KOPT-K1 (cell line): ENCODE measurements at regions not wholly inside any gene's neighbourhood (a gene's known extent, or its start where the extent isn't known, plus 50 kb on each side); places are given as distances from the start of the nearest gene placed in this dataset.

Source experiments
- H3K27ac ChIP-seq: fragments of 200-600 bp; sonication (generic); 2 replicates; pipeline ENCODE4 v1.5.1; 2016; ENCODE audit warnings: antibody characterized with exemption, mild to moderate bottlenecking, low read depth, low read length; ENCODE audit not compliant: poor library complexity, severe bottlenecking
- H3K36me3 ChIP-seq: fragments of 200-600 bp; sonication (generic); 2 replicates; pipeline ENCODE4 v1.5.1; 2017; ENCODE audit warnings: antibody characterized with exemption, mild to moderate bottlenecking, low read length, moderate library complexity; ENCODE audit not compliant: insufficient read depth
- H3K9me3 ChIP-seq: fragments of 200-600 bp; sonication (generic); 2 replicates; pipeline ENCODE4 v1.5.1; 2017; ENCODE audit warnings: antibody characterized with exemption, low read length, mild to moderate bottlenecking; ENCODE audit not compliant: insufficient read depth, poor library complexity, severe bottlenecking

GRCh38 chr16:86292171-86292775 lies 218.1 kb upstream of the FOXF1 start:
- no peak overlapping the region for H3K27ac ChIP-seq
- H3K36me3 ChIP-seq = no peaks in the 10 kb centered on the region
- no peaks in the 10 kb centered on the region for H3K9me3 ChIP-seq

DNA sequence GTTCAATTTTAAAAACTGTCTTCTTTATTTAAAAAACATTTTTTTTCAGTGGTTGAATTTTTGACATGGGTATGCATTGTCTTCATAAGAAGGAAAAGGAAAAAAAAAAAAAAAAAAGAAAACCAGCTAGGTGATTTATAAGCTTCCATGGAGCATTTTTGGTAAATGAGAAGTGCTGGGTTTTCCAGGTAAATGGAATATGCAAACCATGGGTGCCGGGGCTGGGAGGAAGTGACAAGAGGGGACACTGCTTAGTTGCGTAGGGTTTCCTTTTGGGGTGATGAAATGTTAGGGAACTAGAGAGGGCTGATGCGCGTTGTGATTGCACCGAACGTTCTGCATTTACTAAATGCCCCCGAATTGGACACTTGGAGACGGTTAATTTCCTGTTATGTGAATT lies 217.4 kb upstream of the FOXF1 start:
- Histone ChIP-seq H3K27ac (no peak overlapping the region), H3K9me3 (no peaks in the 10 kb centered on the region), H3K36me3 (no peaks in the 10 kb centered on the region)

- no peaks in the 10 kb centered on the region for H3K36me3 ChIP-seq
- H3K27ac ChIP-seq = no peak overlapping the region
- no peaks in the 10 kb centered on the region for H3K9me3 ChIP-seq
Measured at GRCh38 chr16:86293906-86294305, 216.4 kb upstream of the FOXF1 start.

DNA sequence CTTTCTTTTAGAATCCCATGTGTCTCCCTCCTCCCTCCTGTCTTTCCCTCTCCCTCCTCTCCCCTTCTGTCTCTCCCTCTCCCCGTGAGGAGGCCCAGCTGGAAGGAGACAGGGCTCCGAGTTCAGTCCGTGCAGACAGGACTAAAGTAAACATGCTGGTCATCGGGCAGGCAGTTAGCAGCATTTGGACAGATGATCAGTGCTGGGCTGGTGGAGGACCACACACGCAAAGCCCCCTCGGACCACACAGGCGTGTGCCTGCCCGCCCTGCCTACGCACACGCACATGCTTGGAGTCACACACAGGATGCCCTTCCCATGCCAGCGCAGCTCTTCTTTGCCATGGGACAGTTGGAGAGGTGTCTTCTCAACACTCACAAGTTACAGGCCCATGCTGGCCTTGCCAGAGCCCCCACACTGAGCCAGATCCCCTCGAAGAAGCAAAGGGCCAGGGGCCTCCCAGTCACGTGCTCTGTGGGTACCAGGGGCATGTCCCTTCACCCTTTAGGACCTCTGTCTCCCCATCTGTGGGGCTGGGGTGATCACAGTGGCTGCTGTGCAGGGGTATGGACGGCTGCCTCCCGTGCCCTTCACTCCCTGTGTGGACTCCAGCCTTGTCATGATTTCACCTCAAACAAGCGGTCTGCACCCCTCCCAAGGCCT lies 215.7 kb upstream of the FOXF1 start:
- Histone ChIP-seq H3K36me3 (no peaks in the 10 kb centered on the region), H3K9me3 (no peaks in the 10 kb centered on the region), H3K27ac (no peak overlapping the region)

- Histone ChIP-seq H3K9me3 (no peaks in the 10 kb centered on the region), H3K27ac (no peak overlapping the region), H3K36me3 (no peaks in the 10 kb centered on the region)
Measured at GRCh38 chr16:86296256-86296655, 214.1 kb upstream of the FOXF1 start.

GRCh38 chr16:86297391-86297790 lies 212.9 kb upstream of the FOXF1 start:
- Histone ChIP-seq H3K27ac (no peak overlapping the region), H3K36me3 (no peaks in the 10 kb centered on the region)

DNA sequence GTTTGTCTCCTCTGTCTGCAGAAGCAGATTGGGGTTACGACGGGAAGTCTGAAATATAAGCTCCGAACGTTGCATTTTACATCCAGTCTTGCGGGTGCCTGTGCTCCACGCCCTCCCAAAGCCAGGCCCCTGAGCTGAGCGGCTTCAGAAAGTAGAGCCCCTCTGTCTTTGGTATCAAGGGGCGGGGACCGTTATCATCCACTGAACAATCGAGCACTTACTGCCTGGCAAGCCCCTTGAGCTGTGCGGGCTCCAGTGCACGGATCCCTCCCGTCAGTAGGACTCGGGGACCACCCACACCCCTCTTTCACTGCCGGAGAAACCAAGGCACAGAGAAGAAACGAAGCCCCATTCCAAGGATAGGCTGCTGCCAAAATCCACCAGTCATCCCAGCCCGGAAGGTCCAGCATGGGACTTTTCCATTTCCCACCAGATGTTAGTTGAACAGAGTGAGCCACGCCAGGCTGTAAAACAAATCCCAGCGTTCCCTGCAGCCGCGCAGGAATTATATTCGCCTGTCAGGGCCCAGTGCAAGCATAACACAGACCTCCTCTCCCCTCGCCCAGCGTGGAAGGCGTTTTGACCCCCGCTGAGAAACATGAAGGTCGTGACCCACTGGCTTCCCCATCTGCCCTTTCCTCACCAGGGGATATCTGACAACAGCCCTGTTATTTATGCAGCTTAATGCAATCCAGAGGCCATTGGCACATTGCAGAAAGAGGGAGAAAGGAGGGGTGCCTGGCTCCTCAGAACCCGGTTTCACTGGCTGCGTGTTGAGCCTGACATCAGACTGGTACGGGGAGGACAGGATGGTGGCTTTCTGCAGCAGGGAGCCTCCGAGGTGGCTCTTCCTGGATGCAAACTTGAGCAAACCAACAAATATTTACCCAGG lies 212.2 kb upstream of the FOXF1 start:
- no peaks in the 10 kb centered on the region for H3K36me3 ChIP-seq
- H3K27ac ChIP-seq = no peak overlapping the region
- H3K9me3 ChIP-seq = no peaks in the 10 kb centered on the region

More at GRCh38 chr16:86297391-86297790, 212.9 kb upstream of the FOXF1 start:
- no peaks in the 10 kb centered on the region for H3K9me3 ChIP-seq

DNA sequence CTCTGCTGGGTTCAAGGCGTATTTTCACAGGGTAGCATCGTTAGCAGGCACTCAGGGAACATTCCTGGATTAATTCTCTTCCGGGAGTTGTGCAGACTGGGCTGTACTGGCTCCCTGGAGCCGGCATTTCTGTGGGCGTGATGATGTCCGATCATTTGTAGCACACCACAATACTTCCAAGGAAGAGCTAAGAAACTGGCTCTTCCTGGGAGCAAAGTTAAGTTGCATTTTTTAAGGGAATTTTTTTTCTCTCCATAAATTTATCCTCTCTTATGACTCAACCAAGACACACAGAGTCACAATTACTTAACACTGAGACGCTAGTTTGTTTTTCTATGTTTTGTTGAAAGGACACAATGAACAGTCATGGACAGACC lies 211.6 kb upstream of the FOXF1 start:
- no peaks in the 10 kb centered on the region for H3K36me3 ChIP-seq
- no peaks in the 10 kb centered on the region for H3K9me3 ChIP-seq
- no peak overlapping the region for H3K27ac ChIP-seq

DNA sequence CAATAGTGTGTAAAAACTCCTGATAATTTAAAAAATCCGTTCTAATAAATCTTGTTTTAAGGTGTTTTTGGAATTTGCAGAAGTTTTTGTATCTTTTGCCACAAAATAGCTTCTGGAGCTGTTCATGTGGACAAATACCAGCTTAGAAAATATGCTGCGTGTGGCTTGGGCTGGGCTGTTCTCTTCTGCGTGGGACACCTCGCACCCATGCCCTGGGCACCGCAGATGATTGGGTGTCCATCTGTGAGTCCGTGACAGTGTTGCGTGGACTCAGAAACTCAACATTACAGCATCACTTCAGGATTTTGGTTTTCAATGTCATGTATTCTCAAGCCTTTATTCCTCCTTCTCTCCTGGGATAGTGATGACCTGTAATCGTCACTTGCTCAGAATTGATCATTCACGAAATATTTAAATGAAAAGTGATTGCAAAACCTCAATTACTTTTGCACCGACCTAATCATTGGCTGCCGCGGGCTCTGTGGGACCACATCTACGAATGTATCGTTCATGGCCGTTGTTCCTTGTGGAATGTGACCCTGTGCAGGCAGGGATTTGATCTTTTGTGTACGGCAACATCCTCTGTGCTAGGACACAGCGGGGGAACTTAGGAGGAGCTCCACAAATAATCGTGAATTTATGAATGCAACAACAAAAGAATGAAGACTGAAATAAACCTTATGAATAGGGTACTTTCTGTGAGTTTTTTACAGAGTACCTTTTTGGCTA lies 210.3 kb upstream of the FOXF1 start:
- H3K9me3 ChIP-seq = no peaks in the 10 kb centered on the region
- H3K36me3 ChIP-seq = no peaks in the 10 kb centered on the region
- H3K27ac ChIP-seq = no peak overlapping the region

- no peaks in the 10 kb centered on the region for H3K36me3 ChIP-seq
- no peaks in the 10 kb centered on the region for H3K9me3 ChIP-seq
- H3K27ac ChIP-seq = no peak overlapping the region
Measured at GRCh38 chr16:86300746-86301481, 209.4 kb upstream of the FOXF1 start.

DNA sequence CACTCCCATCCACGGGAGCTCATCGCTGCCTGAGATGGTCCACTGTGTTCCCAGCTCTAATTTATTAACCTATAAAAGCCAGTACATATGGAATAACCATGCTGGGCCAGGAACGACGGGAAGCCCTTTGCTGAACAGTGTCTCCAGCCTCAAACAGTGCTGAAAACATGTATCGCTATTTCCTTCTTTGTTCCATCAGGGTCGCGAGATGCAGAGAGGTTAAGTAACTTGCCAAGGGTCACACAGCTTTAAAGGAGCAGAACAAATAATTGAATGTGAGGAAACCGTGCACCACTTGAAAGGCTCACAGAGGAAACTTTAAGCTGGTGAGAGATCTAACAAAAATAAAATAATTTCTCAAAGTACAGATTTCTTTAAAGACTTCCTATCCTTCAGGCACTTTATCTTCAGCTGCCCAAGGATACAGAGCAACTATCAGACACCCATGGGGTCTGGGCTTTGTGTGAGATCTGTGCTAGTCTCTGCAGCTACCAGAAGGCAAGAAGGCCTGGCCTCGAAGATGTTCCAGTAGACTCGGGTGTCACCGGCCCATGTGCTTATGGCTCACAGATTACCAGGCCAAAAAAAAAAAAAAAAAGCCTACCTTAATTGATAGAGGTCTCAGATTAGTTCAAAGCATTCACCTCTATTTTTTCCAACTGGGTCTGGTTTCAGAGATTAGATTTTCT lies 207.8 kb upstream of the FOXF1 start:
- Histone ChIP-seq H3K27ac (no peak overlapping the region), H3K9me3 (no peaks in the 10 kb centered on the region), H3K36me3 (no peaks in the 10 kb centered on the region)

DNA sequence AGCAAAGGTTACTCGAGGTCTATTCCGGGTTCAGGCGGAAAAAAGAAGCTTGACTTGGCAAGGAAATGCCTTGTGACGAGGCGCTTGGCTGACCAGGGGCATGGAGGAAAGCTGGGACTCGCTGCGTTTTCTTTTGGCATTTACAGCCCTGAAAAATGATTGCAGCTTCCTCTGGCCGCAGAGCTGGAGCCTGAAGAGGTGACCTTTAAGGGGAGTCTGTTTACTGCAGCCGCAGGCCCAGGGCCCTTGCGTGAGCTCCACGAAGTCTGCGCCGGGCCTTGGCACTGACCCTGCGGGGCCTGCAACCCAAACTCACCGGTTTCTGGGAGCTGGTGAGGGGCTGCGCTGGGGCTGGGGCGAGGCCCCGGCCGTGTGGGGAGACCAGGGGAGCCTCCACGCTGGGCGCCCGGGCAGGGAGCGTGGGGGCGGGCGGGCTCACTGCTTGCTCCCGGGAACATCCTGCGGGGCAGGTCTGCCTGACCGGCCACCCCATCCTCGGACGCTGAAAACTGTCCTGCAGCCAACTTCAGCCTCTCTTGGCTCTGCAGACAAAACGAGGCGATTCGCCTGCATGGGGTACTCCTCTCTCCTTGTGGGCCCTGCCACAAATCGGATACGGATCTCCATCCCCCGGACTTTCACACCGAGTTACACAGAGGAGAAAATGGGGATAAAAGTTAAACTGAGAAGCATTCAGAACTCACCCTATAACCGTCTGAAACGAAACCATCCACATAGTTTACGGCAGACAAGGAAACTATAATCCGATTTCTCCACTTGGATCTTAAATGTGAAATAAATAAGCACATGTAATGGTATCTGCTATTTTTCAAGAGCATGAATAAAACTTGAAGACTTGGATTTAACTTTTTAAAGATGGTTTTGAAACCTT lies 206.3 kb upstream of the FOXF1 start:
- H3K36me3 ChIP-seq = no peaks in the 10 kb centered on the region
- no peaks in the 10 kb centered on the region for H3K9me3 ChIP-seq
- H3K27ac ChIP-seq = no peak overlapping the region

DNA sequence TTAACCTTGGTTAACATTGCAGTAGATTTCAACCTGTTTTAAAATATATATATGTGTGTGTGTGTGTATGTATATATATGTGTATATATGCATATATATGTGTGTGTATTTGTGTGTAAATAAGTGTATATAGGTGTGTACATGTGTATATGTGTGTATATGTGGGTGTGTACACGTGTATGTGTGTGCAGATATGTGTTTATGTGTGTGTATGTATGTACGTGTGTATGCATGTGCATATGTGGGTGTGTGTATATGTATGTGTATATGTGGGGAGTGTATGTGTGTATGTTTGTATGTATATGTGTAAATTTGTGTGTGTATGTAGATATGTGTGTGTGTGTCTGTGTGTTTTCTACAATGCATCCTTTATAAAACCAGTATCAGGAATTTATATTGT lies 205.5 kb upstream of the FOXF1 start:
- H3K27ac ChIP-seq = no peak overlapping the region
- no peaks in the 10 kb centered on the region for H3K9me3 ChIP-seq
- H3K36me3 ChIP-seq = no peaks in the 10 kb centered on the region
